ENCODE measurements at regions not wholly inside any gene's neighbourhood (a gene's known extent, or its start where the extent isn't known, plus 50 kb on each side); places are given as distances from the start of the nearest gene placed in this dataset.

GRCh38 chr5:114977979-114978573 is 191.6 kb downstream of the TRIM36 start:
- WGBS (ENCODE audit: insufficient coverage, low coverage, missing lambda C conversion rate), result 1% methylated on average over 4 of the region's 4 CpGs
- ATAC-seq (no peak), FAIRE-seq (no peak), DNase-seq (ENCODE audit: extremely low read depth in 1 of 4, low spot score in 3 of 4) (no peak)
- CTCF ChIA-PET (ENCODE audit: low intra/inter-chr PET ratio), result no interaction called here
- Histone ChIP-seq H3K4me1 (replicated peaks in 1 of 2; ENCODE audit: control insufficient read depth in 2 of 2, insufficient read depth in 2 of 2, low read length in 2 of 2) (no peaks in the 10 kb centered on the region), H2AFZ (ENCODE audit: low read depth, low read length) (no peak overlapping the region), H3K9me3 (replicated peaks; ENCODE audit: control insufficient read depth, insufficient read depth, low read depth, low read length) (no peaks in the 10 kb centered on the region), H3K4me3 (no peak overlapping the region), H3K79me2 (ENCODE audit: control insufficient read depth, insufficient read depth, low read length) (no peaks in the 10 kb centered on the region), H3K4me2 (ENCODE audit: insufficient read depth, low read length) (no peak overlapping the region), H3K27me3 (ENCODE audit: control insufficient read depth in 2 of 2, insufficient read depth in 2 of 2, low read length in 2 of 2) (no peaks in the 10 kb centered on the region), H4K20me1 (replicated peaks; ENCODE audit: control insufficient read depth, insufficient read depth, low read length) (no peaks in the 10 kb centered on the region), H3K36me3 (ENCODE audit: control insufficient read depth, insufficient read depth, low read length) (no peaks in the 10 kb centered on the region), H3K9me1 (ENCODE audit: control insufficient read depth, insufficient read depth, low read length) (no peaks in the 10 kb centered on the region), H3K9ac (ENCODE audit: insufficient read depth in 1 of 2, low read depth in 2 of 2, low read length in 2 of 2) (no peak overlapping the region), H3K27ac (ENCODE audit: extremely low read depth, low read depth, low read length) (no peak overlapping the region)
- no TSS peak for BruUV-seq (replicated peaks)
- POLR2A ChIA-PET, result no interaction called here
- intact Hi-C loops (cut with micrococcal nuclease), result no loop called here
- in situ Hi-C loops (cut with MboI), result no loop called here
- no peak for TF ChIP-seq ID3 (CRISPR knock-in tag; IDR thresholded peaks at IDR 0.05)
- TF ChIP-seq ID3 (tag; IDR thresholded peaks at IDR 0.05), result no peak
- TF ChIP-seq MAFG (tag; conservative IDR thresholded peaks at IDR 0.05), result no peak
- TF ChIP-seq TOE1 (IDR thresholded peaks at IDR 0.05; ENCODE audit: borderline replicate concordance), result no peak
- no peak for TF ChIP-seq TOE1 (CRISPR knock-in tag; IDR thresholded peaks at IDR 0.05; ENCODE audit: borderline replicate concordance, low read depth)
- TF ChIP-seq ZNF140 (CRISPR knock-in tag; IDR thresholded peaks at IDR 0.05), result no peak
- no peak for TF ChIP-seq TCF3 (CRISPR knock-in tag; IDR thresholded peaks at IDR 0.05)
- TF ChIP-seq MED1 (CRISPR knock-in tag; IDR thresholded peaks at IDR 0.05; ENCODE audit: borderline replicate concordance), result no peak
- TF ChIP-seq TSHZ1 (CRISPR knock-in tag; IDR thresholded peaks at IDR 0.05), result no peak
- TF ChIP-seq MAX (CRISPR knock-in tag; IDR thresholded peaks at IDR 0.05), result no peak
- no peak for TF ChIP-seq ZNF23 (CRISPR knock-in tag; IDR thresholded peaks at IDR 0.05)
- TF ChIP-seq ETV1 (tag; conservative IDR thresholded peaks at IDR 0.05; ENCODE audit: low read depth), result no peak
- no peak for TF ChIP-seq CTCF (IDR thresholded peaks at IDR 0.05 in 2 of 3, conservative IDR thresholded peaks at IDR 0.05 in 1 of 3; ENCODE audit: insufficient read depth in 2 of 3, low read depth in 1 of 3, low read length in 3 of 3)

Measured in K562 (cell line).